NCI-H82 treated with DMSO at 0.1 percent for 48 hours (cell line): ENCODE measurements at regions not wholly inside any gene's neighbourhood (a gene's known extent, or its start where the extent isn't known, plus 50 kb on each side); places are given as distances from the start of the nearest gene placed in this dataset.

Experiments used
- DNase-seq: peaks from one replicate; lab custom pipeline; 2025; ENCODE audit not compliant: unreplicated experiment; lab: John Stamatoyannopoulos, UW

DNA sequence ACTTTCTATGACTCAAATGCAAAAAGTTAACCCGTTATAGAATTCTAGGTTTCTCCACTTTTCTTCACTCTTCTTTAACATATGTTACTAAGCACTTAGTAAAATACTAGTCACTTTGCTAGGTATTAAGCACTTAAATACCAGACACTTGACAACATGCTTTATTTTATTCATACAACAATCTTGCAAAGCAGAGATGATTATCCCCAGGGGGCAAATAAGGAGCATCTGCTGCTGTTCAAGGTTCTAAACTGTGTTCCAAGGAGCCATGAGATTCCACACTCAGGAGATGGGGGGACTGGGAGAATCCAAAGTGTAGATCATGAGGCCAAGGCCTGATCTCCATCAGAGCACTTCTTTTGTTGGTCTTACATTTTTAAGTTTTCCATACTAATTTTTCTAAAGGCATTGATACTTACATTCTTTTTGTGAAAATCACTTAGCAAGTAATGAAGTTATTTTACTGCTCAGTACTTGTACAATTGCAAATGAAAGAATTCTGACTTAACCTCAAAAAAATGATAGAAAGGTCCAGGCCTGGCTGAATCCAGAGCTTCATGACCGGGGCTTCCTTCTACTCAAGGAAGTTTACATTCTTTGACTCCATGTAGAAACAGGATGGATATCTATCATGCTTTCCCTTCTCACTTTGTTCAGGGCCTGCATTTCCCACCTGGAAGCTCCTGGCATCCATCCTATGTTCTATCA lies 504.4 kb upstream of the WWC1 start:
- DNase-seq: no peak

DNA sequence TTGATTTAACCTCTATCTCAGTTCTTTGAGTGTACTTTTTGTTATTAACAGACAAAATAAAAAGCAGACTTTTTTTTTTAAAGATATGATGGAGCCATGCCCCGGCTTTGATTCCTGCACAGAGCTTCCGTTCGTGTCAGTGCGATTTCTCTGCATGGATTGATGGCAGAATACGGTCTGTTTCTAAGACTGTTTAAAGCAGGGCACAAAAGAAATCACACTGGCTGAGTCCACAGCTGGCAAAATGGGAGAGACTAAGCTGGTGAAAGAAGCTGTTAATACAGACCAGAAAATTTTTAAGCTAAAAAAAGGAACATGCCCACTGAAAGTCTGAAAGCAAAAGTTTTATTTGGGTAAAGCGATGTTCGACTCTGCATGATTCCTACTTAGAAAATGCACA lies 501.4 kb upstream of the WWC1 start:
- DNase-seq: no peak

DNA sequence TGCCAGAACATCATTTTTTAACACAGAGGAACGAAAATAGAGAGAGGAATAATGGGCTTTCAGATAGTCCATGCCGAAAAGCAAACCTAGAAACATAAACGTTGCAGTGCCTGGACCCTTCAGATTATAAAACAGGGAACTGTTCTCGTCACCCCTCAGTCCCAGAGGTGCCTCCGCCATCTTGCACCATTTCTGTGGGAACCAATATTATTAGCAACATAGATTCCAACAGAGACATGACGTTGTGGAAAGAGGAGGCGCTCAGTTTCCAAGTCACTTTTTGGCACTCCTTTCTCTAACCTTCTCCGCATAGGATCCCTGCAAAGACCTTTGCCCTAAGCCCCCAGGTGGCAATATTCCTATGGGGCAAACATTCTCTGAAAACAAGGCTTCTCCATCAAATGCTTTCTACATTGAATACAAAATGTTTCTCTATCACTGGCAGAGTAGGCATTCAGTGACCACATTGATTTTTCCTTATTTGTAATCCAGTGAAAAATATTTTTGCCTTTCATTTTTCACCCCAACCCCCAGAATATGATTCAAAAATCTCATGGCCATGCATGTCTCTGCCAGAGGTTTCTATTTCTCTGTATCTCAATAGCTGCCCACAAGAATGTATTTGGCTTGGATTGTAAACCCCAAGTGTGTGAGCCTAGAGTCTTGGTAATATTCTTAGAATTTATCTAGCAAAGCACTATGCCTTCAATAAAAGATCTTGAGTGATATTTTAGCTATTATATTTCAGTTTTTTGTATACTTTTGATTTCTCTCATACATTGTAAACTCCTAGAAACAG lies 500.8 kb upstream of the WWC1 start:
- no peak for DNase-seq

- no peak for DNase-seq
Observed at GRCh38 chr5:167792514-167792913, 498.9 kb upstream of the WWC1 start.

DNA sequence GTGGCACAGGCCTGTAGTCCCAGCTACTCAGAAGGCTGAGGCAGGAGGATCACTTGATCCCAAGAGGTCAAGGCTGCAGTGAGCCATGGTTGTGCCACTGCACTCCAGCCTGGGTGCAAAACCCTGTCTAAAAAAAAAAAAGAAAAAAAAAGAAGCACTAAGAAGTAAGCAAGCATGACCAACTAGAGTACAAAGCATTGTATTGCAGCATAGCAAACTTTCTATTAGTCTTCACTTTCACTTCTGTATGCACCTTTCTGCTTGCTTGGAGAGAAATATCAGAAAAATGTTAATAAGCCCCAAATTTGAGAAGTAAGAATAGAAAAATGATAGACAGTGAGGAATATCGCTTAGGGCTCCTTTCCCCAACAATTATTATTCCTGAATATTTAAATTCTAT lies 497.7 kb upstream of the WWC1 start:
- no peak for DNase-seq

DNA sequence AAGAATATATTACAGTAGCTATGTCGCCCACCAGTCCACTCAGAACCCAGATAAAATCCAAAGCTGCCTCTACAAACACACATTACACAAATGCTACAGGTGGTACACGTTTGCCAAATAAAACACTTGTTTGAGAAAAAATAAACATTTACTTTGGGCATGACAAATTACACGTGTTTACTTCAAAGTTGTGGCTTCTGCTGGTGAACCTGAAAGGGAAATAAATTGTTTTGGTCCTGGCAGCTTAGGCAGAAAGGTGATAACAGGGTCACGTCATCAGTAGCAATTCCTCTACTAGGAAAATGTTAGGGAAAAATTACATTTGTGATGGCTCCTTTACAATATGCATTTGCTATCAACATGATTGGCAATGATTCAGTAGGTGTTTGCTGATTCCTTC lies 497.3 kb upstream of the WWC1 start:
- no peak for DNase-seq

DNA sequence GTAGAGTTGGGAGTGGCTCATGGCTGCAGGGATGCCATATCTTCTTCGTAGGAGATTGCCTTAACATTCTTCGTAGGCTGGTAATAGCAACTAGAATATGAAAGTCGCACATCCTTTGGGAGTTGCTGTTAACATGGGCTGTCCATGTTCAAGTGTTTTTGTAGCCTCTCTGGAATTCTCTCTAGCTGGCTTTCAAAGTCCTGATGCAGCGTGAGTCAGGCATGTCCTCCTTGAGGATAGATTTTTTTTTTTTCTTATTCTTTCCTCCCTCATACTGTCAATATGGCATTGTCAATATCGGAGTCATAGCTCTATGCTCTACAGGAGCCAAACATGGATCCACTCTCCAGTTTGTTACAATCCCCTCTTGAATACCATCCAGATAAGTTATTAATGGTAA lies 494.8 kb upstream of the WWC1 start:
- no peak for DNase-seq

DNA sequence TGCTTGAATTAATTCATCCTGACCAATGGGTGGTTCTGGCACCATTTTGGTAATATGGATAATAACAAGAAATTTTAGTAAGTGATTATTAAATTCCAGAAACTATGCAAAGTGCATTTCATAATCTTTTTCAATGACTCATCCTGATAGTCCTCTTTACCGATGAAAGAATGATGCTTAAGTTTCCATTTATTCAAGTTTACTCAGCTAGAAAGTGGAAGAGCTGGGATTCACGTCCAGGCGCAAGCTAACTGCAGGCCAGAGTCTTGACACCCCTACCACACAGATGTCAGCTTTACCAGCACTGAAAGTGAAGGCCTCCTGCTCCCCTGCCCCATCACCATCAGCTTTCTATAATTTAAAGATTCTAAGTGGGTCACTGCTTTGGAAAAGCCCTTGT lies 493.5 kb upstream of the WWC1 start:
- DNase-seq: no peak

DNA sequence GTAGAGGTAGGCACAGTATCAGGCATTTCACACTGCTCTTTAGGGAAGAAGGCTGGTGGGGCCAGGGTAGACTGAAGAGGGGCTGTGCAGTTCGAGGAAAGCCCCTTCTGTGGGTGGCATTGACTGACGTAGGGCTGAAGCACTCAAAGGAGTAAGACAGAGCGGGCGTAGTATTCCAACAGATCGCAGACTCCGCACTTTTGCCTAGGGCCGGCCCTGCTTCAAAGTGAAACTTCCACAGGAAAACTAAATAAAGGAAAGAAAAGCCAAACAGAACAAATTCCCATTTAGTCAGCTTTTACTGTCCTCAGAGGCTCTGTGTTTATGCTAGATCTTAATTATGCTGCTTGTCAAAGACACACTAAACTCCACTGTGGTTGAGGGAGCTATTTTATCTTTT lies 493.0 kb upstream of the WWC1 start:
- DNase-seq: no peak

DNA sequence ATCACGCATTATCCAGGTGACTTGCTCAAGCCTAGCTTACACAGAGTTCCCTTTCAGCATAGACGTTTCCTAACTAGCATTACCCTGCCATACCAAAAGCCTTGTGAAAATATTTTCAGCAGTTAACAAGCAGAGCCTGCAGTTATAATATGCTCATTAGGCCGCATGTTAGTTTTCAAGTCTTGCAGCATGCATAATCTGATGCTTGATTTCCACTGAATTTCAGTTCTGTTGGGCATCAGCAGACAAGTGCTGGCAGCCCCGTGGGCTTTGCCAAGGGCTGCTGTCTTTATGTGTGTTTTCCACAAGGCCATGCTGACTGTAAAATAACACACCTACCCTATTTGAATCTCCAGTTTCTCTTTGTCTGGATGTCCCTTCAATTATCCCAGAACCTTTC lies 491.0 kb upstream of the WWC1 start:
- no peak for DNase-seq

GRCh38 chr5:167801999-167802398 lies 489.4 kb upstream of the WWC1 start:
- DNase-seq: no peak

DNA sequence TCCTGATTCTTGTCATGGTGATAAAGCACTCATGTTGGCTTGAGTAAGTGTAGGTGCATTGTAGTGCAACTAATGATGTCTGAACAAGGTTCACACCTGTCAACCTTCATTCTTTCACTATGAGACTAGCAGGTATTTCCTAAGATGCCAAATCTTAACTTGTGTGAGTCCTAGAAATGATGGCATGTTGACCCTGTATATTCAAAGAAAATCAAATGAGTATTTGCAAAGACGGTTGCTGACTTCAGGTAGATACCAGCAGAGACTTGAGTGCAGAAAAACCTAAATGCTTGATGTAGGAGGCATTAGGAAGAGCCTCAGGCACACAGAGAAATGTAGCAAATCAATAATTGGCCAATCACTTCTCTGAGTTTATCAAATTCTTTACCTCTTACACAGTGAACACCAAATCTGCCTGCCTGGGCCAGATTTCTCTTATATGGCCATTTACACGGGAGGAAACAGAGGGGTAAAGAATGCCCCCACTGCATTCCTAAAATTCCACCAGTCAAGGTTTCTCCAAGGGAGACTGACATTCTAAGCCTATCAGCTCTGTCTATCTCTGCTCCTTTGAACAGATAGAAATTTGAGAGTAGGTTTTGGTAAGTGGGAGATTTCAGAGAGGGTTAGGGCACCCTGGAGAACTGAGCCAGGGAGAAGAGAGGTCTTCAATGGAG lies 488.6 kb upstream of the WWC1 start:
- DNase-seq: no peak

GRCh38 chr5:167804512-167805220 lies 486.8 kb upstream of the WWC1 start:
- no peak for DNase-seq

DNA sequence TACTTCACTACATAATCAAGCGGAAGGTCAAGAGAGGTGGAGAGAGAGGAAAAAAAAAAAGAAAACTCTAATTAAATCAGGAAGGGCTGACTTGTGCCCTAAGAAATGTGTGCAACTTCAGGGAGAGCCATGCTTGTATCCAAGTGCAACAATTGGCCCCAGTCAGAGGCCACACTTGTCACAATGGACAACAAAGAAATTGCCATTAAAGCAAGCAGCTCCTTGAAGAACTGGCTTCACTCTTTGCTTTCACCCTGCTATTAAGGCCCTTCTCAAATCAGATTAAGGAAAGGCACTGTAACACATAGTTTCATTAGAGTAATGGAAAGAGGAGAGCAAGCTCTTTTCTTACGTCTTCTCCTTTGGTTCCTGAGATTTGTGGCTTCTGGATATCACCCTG lies 480.9 kb upstream of the WWC1 start:
- DNase-seq: peak; percentile 39

GRCh38 chr5:167812871-167813270 lies 478.6 kb upstream of the WWC1 start:
- DNase-seq: no peak

GRCh38 chr5:167813389-167813788 lies 478.1 kb upstream of the WWC1 start:
- no peak for DNase-seq

GRCh38 chr5:167814040-167814439 lies 477.4 kb upstream of the WWC1 start:
- DNase-seq: no peak

DNA sequence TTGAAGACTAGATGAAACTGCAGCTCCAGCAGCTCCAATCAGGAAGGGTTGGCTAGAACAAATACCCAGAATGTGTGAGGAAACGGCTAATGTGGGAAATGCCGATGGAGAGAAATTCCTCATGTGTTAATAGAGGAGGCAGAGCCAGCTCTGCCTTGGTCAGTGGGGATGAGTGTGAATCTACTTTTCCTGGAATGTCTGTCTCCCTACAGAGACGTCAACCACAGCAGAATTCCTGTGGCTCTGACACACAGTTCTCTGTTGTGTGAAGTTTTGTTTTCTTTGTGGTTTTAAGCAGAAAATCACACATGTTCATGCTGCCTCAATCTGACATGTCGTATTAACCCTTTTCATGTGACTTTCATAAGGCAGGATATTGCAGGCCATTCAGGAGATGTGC lies 476.6 kb upstream of the WWC1 start:
- no peak for DNase-seq

- no peak for DNase-seq
Observed at GRCh38 chr5:167816354-167816753, 475.1 kb upstream of the WWC1 start.

GRCh38 chr5:167816864-167817263 lies 474.6 kb upstream of the WWC1 start:
- DNase-seq: no peak

DNA sequence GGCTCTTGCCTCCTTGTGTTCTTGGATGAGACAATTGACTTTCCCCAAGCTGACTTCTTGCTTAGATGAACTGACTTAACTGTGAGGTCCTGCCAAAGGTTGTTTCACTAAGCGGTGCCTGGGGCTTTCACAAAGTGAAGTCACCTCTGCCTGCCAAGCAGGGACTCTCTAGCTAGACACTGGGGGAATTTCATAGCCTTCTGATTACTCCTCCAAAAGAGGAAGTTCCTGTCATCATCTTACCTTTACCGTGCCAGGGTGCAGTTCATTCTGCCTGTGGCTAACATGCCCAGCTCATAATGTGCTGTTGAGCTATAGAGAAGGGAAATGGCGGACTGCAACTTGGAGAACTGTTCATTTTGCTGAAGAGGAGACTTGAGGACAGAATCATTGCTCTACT lies 472.0 kb upstream of the WWC1 start:
- DNase-seq: no peak
